HFFc6 (cell line): ENCODE measurements at regions not wholly inside any gene's neighbourhood (a gene's known extent, or its start where the extent isn't known, plus 50 kb on each side); places are given as distances from the start of the nearest gene placed in this dataset.

Experiments
- DNase-seq: peaks from one replicate; pipeline ENCODE4 v3.0.0-alpha.2; 2018
- H3K27ac Mint-ChIP-seq: 2 replicates; pipeline ENCODE4 v1.8.0; 2020; ENCODE audit warnings: mild to moderate bottlenecking, mixed read lengths
- H3K27me3 Mint-ChIP-seq: 2 replicates; pipeline ENCODE4 v1.8.0; 2021; ENCODE audit warnings: mild to moderate bottlenecking, moderate library complexity, mixed read lengths; ENCODE audit not compliant: insufficient read depth
- H3K36me3 Mint-ChIP-seq: 2 replicates; pipeline ENCODE4 v1.8.0; 2021; ENCODE audit warnings: low read depth, mixed read lengths
- H3K4me1 Mint-ChIP-seq: 2 replicates; pipeline ENCODE4 v1.8.0; 2020; ENCODE audit warnings: low read depth, mixed read lengths
- H3K4me3 Mint-ChIP-seq: 2 replicates; pipeline ENCODE4 v1.8.0; 2020; ENCODE audit warnings: mild to moderate bottlenecking, moderate library complexity, mixed read lengths
- H3K9me3 Mint-ChIP-seq: 2 replicates; pipeline ENCODE4 v1.8.0; 2020; ENCODE audit warnings: mild to moderate bottlenecking, mixed read lengths
- TF ChIP-seq, protein P1 (sequence below): fragments of 200-600 bp; sonication (generic); IDR thresholded peaks from 2 replicates; pipeline ENCODE4 v1.5.0; 2021; ENCODE audit warnings: antibody characterized with exemption, mild to moderate bottlenecking

DNA sequence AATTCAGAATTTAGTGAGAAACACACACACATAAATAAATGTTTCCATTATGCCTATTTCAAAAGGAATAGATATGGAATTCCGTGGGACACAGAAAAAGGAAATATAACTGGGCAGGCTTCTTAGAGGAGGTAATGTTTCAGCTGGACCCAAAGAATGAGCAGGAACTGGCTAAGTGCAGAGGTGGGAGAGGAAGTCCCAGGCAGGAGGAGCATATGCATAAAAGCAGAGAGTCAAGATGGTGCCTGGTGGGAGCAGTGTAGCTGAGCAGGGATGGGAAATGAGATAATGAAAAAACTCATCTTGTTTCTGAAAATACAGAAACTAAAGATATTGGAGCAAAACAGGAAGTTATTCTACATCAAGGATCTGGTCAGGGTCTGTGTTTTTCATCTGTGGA lies 115.2 kb upstream of the MAGI3 start:
- TF ChIP-seq, protein P1, sequence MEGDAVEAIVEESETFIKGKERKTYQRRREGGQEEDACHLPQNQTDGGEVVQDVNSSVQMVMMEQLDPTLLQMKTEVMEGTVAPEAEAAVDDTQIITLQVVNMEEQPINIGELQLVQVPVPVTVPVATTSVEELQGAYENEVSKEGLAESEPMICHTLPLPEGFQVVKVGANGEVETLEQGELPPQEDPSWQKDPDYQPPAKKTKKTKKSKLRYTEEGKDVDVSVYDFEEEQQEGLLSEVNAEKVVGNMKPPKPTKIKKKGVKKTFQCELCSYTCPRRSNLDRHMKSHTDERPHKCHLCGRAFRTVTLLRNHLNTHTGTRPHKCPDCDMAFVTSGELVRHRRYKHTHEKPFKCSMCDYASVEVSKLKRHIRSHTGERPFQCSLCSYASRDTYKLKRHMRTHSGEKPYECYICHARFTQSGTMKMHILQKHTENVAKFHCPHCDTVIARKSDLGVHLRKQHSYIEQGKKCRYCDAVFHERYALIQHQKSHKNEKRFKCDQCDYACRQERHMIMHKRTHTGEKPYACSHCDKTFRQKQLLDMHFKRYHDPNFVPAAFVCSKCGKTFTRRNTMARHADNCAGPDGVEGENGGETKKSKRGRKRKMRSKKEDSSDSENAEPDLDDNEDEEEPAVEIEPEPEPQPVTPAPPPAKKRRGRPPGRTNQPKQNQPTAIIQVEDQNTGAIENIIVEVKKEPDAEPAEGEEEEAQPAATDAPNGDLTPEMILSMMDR, result no peak
- DNase-seq, result no peak
- Mint-ChIP-seq H3K36me3 (no peaks in the 10 kb centered on the region), H3K4me1 (no peaks in the 10 kb centered on the region), H3K4me3 (no peak overlapping the region), H3K27me3 (peaks cover 28% of the 10 kb centered on the region), H3K27ac (no peak overlapping the region), H3K9me3 (no peaks in the 10 kb centered on the region)

DNA sequence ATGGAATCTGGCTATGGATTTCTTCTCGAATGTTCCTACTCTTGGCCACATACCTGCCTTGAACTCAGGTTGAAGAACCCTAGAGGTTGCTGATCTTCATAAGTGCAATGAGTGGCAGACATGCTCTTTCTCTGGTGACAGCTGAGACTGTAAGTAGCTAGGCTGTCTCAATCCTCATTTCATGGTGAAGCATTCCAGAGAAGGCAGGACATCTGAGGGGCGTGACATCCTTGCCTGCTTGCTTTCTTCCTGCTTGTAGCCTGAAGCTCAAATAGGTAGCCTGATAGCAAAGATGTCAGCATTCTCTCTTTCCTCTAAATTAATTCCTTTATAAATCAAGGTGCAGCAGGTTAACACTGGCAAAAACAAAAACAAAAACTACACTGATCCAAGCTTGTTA lies 114.6 kb upstream of the MAGI3 start:
- peaks cover 31% of the 10 kb centered on the region for H3K27me3 Mint-ChIP-seq
- no peaks in the 10 kb centered on the region for H3K36me3 Mint-ChIP-seq
- no peaks in the 10 kb centered on the region for H3K4me1 Mint-ChIP-seq
- DNase-seq, result no peak
- no peak overlapping the region for H3K4me3 Mint-ChIP-seq
- TF ChIP-seq, protein P1, result no peak
- no peaks in the 10 kb centered on the region for H3K9me3 Mint-ChIP-seq
- no peak overlapping the region for H3K27ac Mint-ChIP-seq

DNA sequence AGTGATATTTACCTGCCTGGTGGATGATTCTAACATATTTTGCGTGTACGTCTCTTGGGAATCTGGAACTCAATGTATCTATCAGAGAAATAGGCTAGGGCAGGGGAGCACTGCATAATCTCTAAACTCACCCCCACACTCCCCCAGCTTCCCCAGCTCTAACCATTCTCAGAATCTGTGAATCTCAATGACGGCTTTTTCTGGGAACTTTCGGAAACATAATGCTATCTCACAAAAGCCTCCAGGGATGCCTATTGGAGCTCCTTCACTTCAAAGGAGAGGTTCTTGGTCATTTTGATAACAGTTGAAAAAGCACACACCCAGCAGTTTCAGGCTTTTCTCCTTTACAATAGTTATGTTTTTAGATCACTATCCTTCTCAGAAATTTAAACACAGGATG lies 113.8 kb upstream of the MAGI3 start:
- Mint-ChIP-seq H3K36me3 (no peaks in the 10 kb centered on the region), H3K27me3 (peaks cover 36% of the 10 kb centered on the region), H3K4me1 (no peaks in the 10 kb centered on the region), H3K9me3 (no peaks in the 10 kb centered on the region), H3K27ac (no peak overlapping the region), H3K4me3 (no peak overlapping the region)
- DNase-seq, result no peak
- TF ChIP-seq, protein P1, result no peak

DNA sequence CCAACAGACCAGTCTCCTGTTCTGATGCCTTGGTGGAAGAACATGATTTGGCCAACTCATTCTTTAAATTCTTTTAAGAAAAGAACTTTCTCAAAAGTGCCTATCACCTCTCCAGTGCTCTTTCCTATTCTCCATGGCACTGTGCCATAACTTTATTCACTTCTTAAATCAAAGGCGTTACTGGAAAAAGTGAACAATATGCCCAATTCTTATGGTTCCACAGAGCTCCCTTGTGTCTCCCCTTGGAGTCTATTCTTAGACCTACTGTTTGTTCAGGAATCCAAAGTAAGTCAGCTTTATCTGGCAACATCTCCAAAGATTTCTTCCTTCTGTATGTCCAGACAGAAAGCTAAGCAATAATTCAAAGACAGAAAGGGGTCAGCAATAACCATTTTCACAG lies 111.9 kb upstream of the MAGI3 start:
- no peak for DNase-seq
- Mint-ChIP-seq H3K36me3 (no peaks in the 10 kb centered on the region), H3K4me1 (no peaks in the 10 kb centered on the region), H3K27ac (no peak overlapping the region), H3K4me3 (no peak overlapping the region), H3K9me3 (no peaks in the 10 kb centered on the region), H3K27me3 (peaks cover 39% of the 10 kb centered on the region)
- TF ChIP-seq, protein P1, result no peak

DNA sequence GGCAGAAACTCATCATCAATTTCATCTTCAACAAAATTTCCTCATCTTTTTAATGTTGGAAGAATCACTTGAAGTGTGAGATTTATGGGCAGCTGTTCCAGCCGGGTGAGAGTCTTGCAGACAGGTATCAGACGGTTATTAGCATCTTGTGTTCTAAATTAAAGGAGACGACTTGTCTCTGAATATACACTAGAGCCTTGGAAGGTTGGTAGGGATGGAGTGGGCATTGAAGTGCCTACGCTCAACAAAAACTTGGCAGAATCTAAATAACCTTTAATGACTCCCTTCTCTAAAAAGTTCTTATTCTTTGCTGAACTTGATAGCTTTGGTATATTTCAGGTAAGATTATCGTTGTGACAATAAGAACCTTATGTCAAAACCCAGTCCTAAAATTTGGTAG lies 111.5 kb upstream of the MAGI3 start:
- no peak for DNase-seq
- TF ChIP-seq, protein P1, result no peak
- Mint-ChIP-seq H3K27ac (no peak overlapping the region), H3K27me3 (peaks cover 41% of the 10 kb centered on the region), H3K9me3 (no peaks in the 10 kb centered on the region), H3K4me3 (no peak overlapping the region), H3K36me3 (no peaks in the 10 kb centered on the region), H3K4me1 (no peaks in the 10 kb centered on the region)

DNA sequence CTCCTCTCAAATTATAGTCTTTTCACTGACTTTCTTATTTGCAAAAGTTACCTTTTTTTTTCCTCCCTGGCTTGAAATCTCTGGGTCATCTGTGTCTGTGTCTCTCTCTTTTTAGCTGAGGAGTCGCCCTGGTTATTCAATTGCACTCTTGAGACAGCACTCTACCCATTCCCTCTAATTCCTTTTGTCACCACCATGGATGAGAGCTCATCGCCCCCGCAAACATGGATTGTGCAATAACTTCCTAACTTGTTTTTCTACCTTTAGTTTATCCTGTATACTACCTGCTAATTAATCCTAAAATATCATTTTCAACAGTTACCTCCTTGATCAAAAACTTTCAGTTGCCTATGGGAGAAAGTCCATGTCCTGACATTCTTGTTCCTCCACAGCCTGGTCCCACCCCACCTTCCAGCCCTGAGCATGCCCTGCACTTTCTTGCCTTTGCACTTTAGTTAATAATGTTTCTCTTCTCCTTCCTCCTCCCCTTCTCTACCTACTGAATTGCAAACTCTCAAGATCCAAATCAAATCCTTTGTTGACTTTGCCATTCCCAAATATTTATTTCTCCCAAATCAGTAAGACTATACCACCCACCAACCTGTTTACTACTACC lies 110.4 kb upstream of the MAGI3 start:
- Mint-ChIP-seq H3K4me3 (no peak overlapping the region), H3K27ac (no peak overlapping the region), H3K27me3 (peaks cover 41% of the 10 kb centered on the region), H3K4me1 (no peaks in the 10 kb centered on the region), H3K36me3 (no peaks in the 10 kb centered on the region), H3K9me3 (no peaks in the 10 kb centered on the region)
- TF ChIP-seq, protein P1, result no peak
- DNase-seq, result no peak
